ENCODE measurements at regions not wholly inside any gene's neighbourhood (a gene's known extent, or its start where the extent isn't known, plus 50 kb on each side); places are given as distances from the start of the nearest gene placed in this dataset.

GRCh38 chrX:145484740-145485139 is 237.4 kb downstream of the SPANXN1 start:
- H3K79me2 ChIP-seq, result no peaks in the 10 kb centered on the region
- no peaks in the 10 kb centered on the region for H3K9me3 ChIP-seq (ENCODE audit: low read depth)
- TF ChIP-seq EZH2phosphoT487 (IDR thresholded peaks at IDR 0.05; ENCODE audit: low read depth, severe bottlenecking, unreplicated experiment) (no peak), EZH2 (IDR thresholded peaks at IDR 0.05; ENCODE audit: borderline replicate concordance) (no peak), CTCF (IDR thresholded peaks at IDR 0.05; ENCODE audit: poor library complexity) (no peak)
- no peaks in the 10 kb centered on the region for H3K36me3 ChIP-seq (replicated peaks; ENCODE audit: insufficient read depth, low read depth)
- H3K27me3 ChIP-seq, result no peaks in the 10 kb centered on the region
- H3K9me2 ChIP-seq (replicated peaks; ENCODE audit: insufficient read depth), result no peaks in the 10 kb centered on the region
- DNase-seq (ENCODE audit: low spot score), result no peak
- H2AFZ ChIP-seq, result no peak overlapping the region
- no peak overlapping the region for H3K4me2 ChIP-seq
- no peaks in the 10 kb centered on the region for H3K4me1 ChIP-seq (ENCODE audit: insufficient read depth)
- no peaks in the 10 kb centered on the region for H4K20me1 ChIP-seq (ENCODE audit: insufficient read depth, poor library complexity, severe bottlenecking)
- no peak overlapping the region for H3K27ac ChIP-seq
- no peak overlapping the region for H3K4me3 ChIP-seq

GRCh38 chrX:145502670-145503069 is 255.4 kb downstream of the SPANXN1 start:
- Histone ChIP-seq H3K9me3 (ENCODE audit: low read depth) (no peaks in the 10 kb centered on the region), H3K79me2 (no peaks in the 10 kb centered on the region)
- 44% methylated on average over 4 of the region's 4 CpGs for WGBS (ENCODE audit: low lambda C conversion rate, missing lambda C conversion rate)

GRCh38 chrX:145506214-145506613 is 258.9 kb downstream of the SPANXN1 start:
- H3K79me2 ChIP-seq, result no peaks in the 10 kb centered on the region
- H3K27me3 ChIP-seq, result no peaks in the 10 kb centered on the region
- H3K4me1 ChIP-seq (ENCODE audit: insufficient read depth), result no peaks in the 10 kb centered on the region
- no peaks in the 10 kb centered on the region for H3K9me2 ChIP-seq (replicated peaks; ENCODE audit: insufficient read depth)
- H2AFZ ChIP-seq, result no peak overlapping the region
- no peak overlapping the region for H3K4me3 ChIP-seq
- H3K4me2 ChIP-seq, result no peak overlapping the region
- no peaks in the 10 kb centered on the region for H4K20me1 ChIP-seq (ENCODE audit: insufficient read depth, poor library complexity, severe bottlenecking)
- H3K27ac ChIP-seq, result no peak overlapping the region
- WGBS (ENCODE audit: low lambda C conversion rate, missing lambda C conversion rate), result 75% methylated on average over 5 of the region's 5 CpGs
- DNase-seq (ENCODE audit: low spot score), result no peak
- no peaks in the 10 kb centered on the region for H3K9me3 ChIP-seq (ENCODE audit: low read depth)
- TF ChIP-seq EZH2 (IDR thresholded peaks at IDR 0.05; ENCODE audit: borderline replicate concordance) (no peak), EZH2phosphoT487 (IDR thresholded peaks at IDR 0.05; ENCODE audit: low read depth, severe bottlenecking, unreplicated experiment) (no peak), CTCF (IDR thresholded peaks at IDR 0.05; ENCODE audit: poor library complexity) (no peak)
- H3K36me3 ChIP-seq (replicated peaks; ENCODE audit: insufficient read depth, low read depth), result no peaks in the 10 kb centered on the region

More at GRCh38 chrX:145502670-145503069, 255.4 kb downstream of the SPANXN1 start:
- H2AFZ ChIP-seq, result no peak overlapping the region
- no peaks in the 10 kb centered on the region for H3K4me1 ChIP-seq (ENCODE audit: insufficient read depth)
- H3K4me3 ChIP-seq, result no peak overlapping the region
- H3K9me2 ChIP-seq (replicated peaks; ENCODE audit: insufficient read depth), result no peaks in the 10 kb centered on the region
- H4K20me1 ChIP-seq (ENCODE audit: insufficient read depth, poor library complexity, severe bottlenecking), result no peaks in the 10 kb centered on the region
- H3K27me3 ChIP-seq, result no peaks in the 10 kb centered on the region
- H3K36me3 ChIP-seq (replicated peaks; ENCODE audit: insufficient read depth, low read depth), result no peaks in the 10 kb centered on the region
- TF ChIP-seq EZH2phosphoT487 (IDR thresholded peaks at IDR 0.05; ENCODE audit: low read depth, severe bottlenecking, unreplicated experiment) (no peak), EZH2 (IDR thresholded peaks at IDR 0.05; ENCODE audit: borderline replicate concordance) (no peak), CTCF (IDR thresholded peaks at IDR 0.05; ENCODE audit: poor library complexity) (no peak)
- H3K27ac ChIP-seq, result no peak overlapping the region
- DNase-seq (ENCODE audit: low spot score), result no peak
- no peak overlapping the region for H3K4me2 ChIP-seq

GRCh38 chrX:145524931-145525330 is 277.6 kb downstream of the SPANXN1 start:
- WGBS (ENCODE audit: low lambda C conversion rate, missing lambda C conversion rate), result 72% methylated on average over 5 of the region's 5 CpGs
- H3K27me3 ChIP-seq, result no peaks in the 10 kb centered on the region
- no peak overlapping the region for H3K4me3 ChIP-seq
- H3K27ac ChIP-seq, result no peak overlapping the region
- no peaks in the 10 kb centered on the region for H3K9me2 ChIP-seq (replicated peaks; ENCODE audit: insufficient read depth)
- no peaks in the 10 kb centered on the region for H3K9me3 ChIP-seq (ENCODE audit: low read depth)
- H3K4me2 ChIP-seq, result no peak overlapping the region
- H4K20me1 ChIP-seq (ENCODE audit: insufficient read depth, poor library complexity, severe bottlenecking), result no peaks in the 10 kb centered on the region
- H3K4me1 ChIP-seq (ENCODE audit: insufficient read depth), result no peaks in the 10 kb centered on the region
- no peaks in the 10 kb centered on the region for H3K36me3 ChIP-seq (replicated peaks; ENCODE audit: insufficient read depth, low read depth)
- DNase-seq (ENCODE audit: low spot score), result no peak
- H2AFZ ChIP-seq, result no peak overlapping the region
- H3K79me2 ChIP-seq, result no peaks in the 10 kb centered on the region
- TF ChIP-seq CTCF (IDR thresholded peaks at IDR 0.05; ENCODE audit: poor library complexity) (no peak), EZH2phosphoT487 (IDR thresholded peaks at IDR 0.05; ENCODE audit: low read depth, severe bottlenecking, unreplicated experiment) (no peak)

All from hepatocyte (in vitro differentiated cells).